CD14-positive monocyte (primary cell): ENCODE measurements at regions not wholly inside any gene's neighbourhood (a gene's known extent, or its start where the extent isn't known, plus 50 kb on each side); places are given as distances from the start of the nearest gene placed in this dataset.

Source experiments
- DNase-seq, 3 donors: peaks; one replicate each; pipeline ENCODE4 v3.0.0-alpha.2; 2011 to 2022
- H2AFZ ChIP-seq: 2 replicates; pipeline ENCODE4 v1.6.0; 2012; ENCODE audit warnings: mild to moderate bottlenecking, low read depth, low read length, inconsistent platforms; ENCODE audit not compliant: insufficient read depth, poor library complexity, severe bottlenecking
- H3K27ac ChIP-seq, 2 donors: 1 replicate in 1 of 2; 2 replicates in 1 of 2; pipeline ENCODE4 v1.5.1; 2012 to 2013; ENCODE audit warnings: low read length in 2 of 2, control low read depth in 1 of 2, inconsistent platforms in 1 of 2, low read depth in 1 of 2, mild to moderate bottlenecking in 1 of 2
- H3K27me3 ChIP-seq, 2 donors: one replicate each; pipeline versions ENCODE4 v1.6.0 to v1.6.1; 2011 to 2013; ENCODE audit warnings: low read length in 2 of 2; ENCODE audit not compliant: control insufficient read depth in 2 of 2, insufficient read depth in 2 of 2
- H3K36me3 ChIP-seq, 2 donors: replicated peaks in 1 of 2; 1 replicate in 1 of 2; 2 replicates in 1 of 2; pipeline versions ENCODE4 v1.5.1 to v1.6.1; 2012 to 2013; ENCODE audit warnings: low read length in 2 of 2, control low read depth in 1 of 2, inconsistent platforms in 1 of 2, mild to moderate bottlenecking in 1 of 2; ENCODE audit not compliant: insufficient read depth in 2 of 2, control insufficient read depth in 1 of 2
- H3K4me1 ChIP-seq, 2 donors: 1 replicate in 1 of 2; 2 replicates in 1 of 2; pipeline versions ENCODE4 v1.5.1 to v1.6.1; 2012 to 2013; ENCODE audit warnings: low read length in 2 of 2, control low read depth in 1 of 2, inconsistent platforms in 1 of 2, mild to moderate bottlenecking in 1 of 2, moderate library complexity in 1 of 2; ENCODE audit not compliant: insufficient read depth in 2 of 2, control insufficient read depth in 1 of 2
- H3K4me2 ChIP-seq: replicated peaks from 2 replicates; pipeline ENCODE3; 2012; ENCODE audit warnings: low read length, moderate library complexity, mild to moderate bottlenecking; ENCODE audit not compliant: poor library complexity, severe bottlenecking; ENCODE audit errors: extremely low read depth
- H3K4me3 ChIP-seq, 3 experiments: fragments of 200-600 bp in 1 of 3; sonication (generic) in 1 of 3; replicated peaks in 1 of 3; 1 replicate in 2 of 3; 2 replicates in 1 of 3; pipeline ENCODE4 v1.5.1; 2011 to 2013; ENCODE audit warnings: low read length in 3 of 3, mild to moderate bottlenecking in 3 of 3, control low read depth in 2 of 3, low read depth in 2 of 3, inconsistent platforms in 1 of 3, moderate library complexity in 1 of 3
- H3K79me2 ChIP-seq: 2 replicates; pipeline ENCODE4 v1.6.0; 2012; ENCODE audit warnings: mild to moderate bottlenecking, control low read depth, inconsistent platforms, low read length, moderate library complexity; ENCODE audit not compliant: insufficient read depth
- H3K9ac ChIP-seq: 2 replicates; pipeline ENCODE4 v1.6.0; 2017; ENCODE audit warnings: low read length, mild to moderate bottlenecking; ENCODE audit not compliant: insufficient read depth, poor library complexity, severe bottlenecking
- H3K9me3 ChIP-seq, 2 donors: replicated peaks in 1 of 2; 1 replicate in 1 of 2; 2 replicates in 1 of 2; pipeline versions ENCODE4 v1.5.1 to v1.6.1; 2012 to 2013; ENCODE audit warnings: low read length in 2 of 2, control low read depth in 1 of 2; ENCODE audit not compliant: control insufficient read depth in 1 of 2, insufficient read depth in 1 of 2
- H4K20me1 ChIP-seq: 2 replicates; pipeline ENCODE4 v1.6.0; 2012; ENCODE audit warnings: mild to moderate bottlenecking, low read length, control low read depth, moderate library complexity; ENCODE audit not compliant: insufficient read depth
- H3K27ac Mint-ChIP-seq, 7 donors: one replicate each; pipeline ENCODE4 v1.8.0; 2020; ENCODE audit warnings: mild to moderate bottlenecking in 7 of 7, mixed read lengths in 7 of 7, moderate library complexity in 6 of 7, inconsistent platforms in 2 of 7
- H3K27me3 Mint-ChIP-seq, 3 donors: one replicate each; pipeline ENCODE4 v1.8.0; 2021 to 2022; ENCODE audit warnings: low read depth in 3 of 3, mild to moderate bottlenecking in 3 of 3, mixed read lengths in 3 of 3, moderate library complexity in 3 of 3, inconsistent platforms in 1 of 3
- H3K36me3 Mint-ChIP-seq, 2 donors: one replicate each; pipeline ENCODE4 v1.8.0; 2020; ENCODE audit warnings: mixed read lengths in 2 of 2, inconsistent platforms in 1 of 2, mild to moderate bottlenecking in 1 of 2
- H3K4me1 Mint-ChIP-seq: one replicate; pipeline ENCODE4 v1.8.0; 2020; ENCODE audit warnings: mild to moderate bottlenecking, mixed read lengths
- H3K4me3 Mint-ChIP-seq, 2 donors: one replicate each; pipeline ENCODE4 v1.8.0; 2020; ENCODE audit warnings: mild to moderate bottlenecking in 2 of 2, mixed read lengths in 2 of 2, moderate library complexity in 1 of 2
- H3K9me3 Mint-ChIP-seq, 7 donors: one replicate each; pipeline ENCODE4 v1.8.0; 2020 to 2022; ENCODE audit warnings: mixed read lengths in 7 of 7, mild to moderate bottlenecking in 6 of 7, moderate library complexity in 6 of 7, inconsistent platforms in 2 of 7
- CTCF ChIP-seq: fragments of 200-600 bp; IDR thresholded peaks from one replicate; pipeline ENCODE4 v1.8.0; 2022; ENCODE audit warnings: antibody characterized with exemption, mild to moderate bottlenecking
- WGBS: methylation state at CpG from one replicate; pipeline ENCODE4 v1.1.5; 2013; ENCODE audit warnings: missing lambda C conversion rate; ENCODE audit not compliant: insufficient coverage; 5-methylcytosine and 5-hydroxymethylcytosine counted together
- intact Hi-C, 2 donors: fragments of 100-400 bp; cut with micrococcal nuclease; formaldehyde crosslinking; loops; one replicate each; pipeline versions ENCODE4 v1.15.0 to v1.15.1; 2023

- Mint-ChIP-seq H3K36me3 (no peaks in the 10 kb centered on the region), H3K27ac (no peak overlapping the region), H3K27me3 (peaks cover 2 to 4% (median 3%) of the 10 kb centered on the region in 3 donors), H3K4me3 (peak overlapping the region in 1 of 2 donors; percentile 16), H3K4me1 (no peaks in the 10 kb centered on the region), H3K9me3 (no peaks in the 10 kb centered on the region)
- WGBS: 37% methylated on average over 8 of the region's 9 CpGs
- no peaks in the 10 kb centered on the region for H3K4me1 ChIP-seq
- H3K9me3 ChIP-seq: no peaks in the 10 kb centered on the region
- no peaks in the 10 kb centered on the region for H4K20me1 ChIP-seq
- no peak overlapping the region for H3K9ac ChIP-seq
- H3K79me2 ChIP-seq: no peaks in the 10 kb centered on the region
- H3K4me3 ChIP-seq: no peak overlapping the region
- H3K27me3 ChIP-seq: no peaks in the 10 kb centered on the region
- no peak overlapping the region for H2AFZ ChIP-seq
- no peak for DNase-seq
- H3K27ac ChIP-seq: no peak overlapping the region
- H3K4me2 ChIP-seq: no peak overlapping the region
- H3K36me3 ChIP-seq: no peaks in the 10 kb centered on the region
- TF ChIP-seq CTCF: no peak
- intact Hi-C loops: no loop called here
These were observed 169.1 kb downstream of the CAAP1 start for GRCh38 chr9:26723486-26723885.

DNA sequence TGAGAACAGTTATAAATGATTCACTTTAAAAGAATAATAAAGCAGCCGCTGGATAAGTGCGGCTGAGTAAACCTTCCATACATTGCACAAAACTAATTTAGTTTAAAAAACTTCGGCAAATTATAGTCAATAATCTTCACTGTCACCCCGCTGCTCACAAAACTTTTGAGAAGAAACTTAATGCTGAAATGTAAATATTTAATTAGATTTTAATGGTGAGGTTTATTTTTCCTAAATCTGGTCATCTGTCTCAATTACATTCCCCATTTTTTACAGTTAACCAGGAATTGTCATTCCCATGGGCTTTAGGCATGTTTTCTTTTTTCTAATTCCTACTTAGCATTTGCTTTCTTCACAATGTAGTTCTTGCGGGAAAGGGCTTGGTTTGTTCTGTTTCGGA is 169.8 kb downstream of the CAAP1 start:
- WGBS: no CpG with 5 or more reads among the region's 6 CpGs
- H3K4me1 Mint-ChIP-seq: no peaks in the 10 kb centered on the region
- Histone ChIP-seq H3K27ac (no peak overlapping the region), H2AFZ (no peak overlapping the region), H3K9me3 (no peaks in the 10 kb centered on the region), H3K79me2 (no peaks in the 10 kb centered on the region), H4K20me1 (no peaks in the 10 kb centered on the region), H3K36me3 (no peaks in the 10 kb centered on the region), H3K27me3 (no peaks in the 10 kb centered on the region), H3K4me2 (no peak overlapping the region), H3K9ac (no peak overlapping the region), H3K4me1 (no peaks in the 10 kb centered on the region), H3K4me3 (no peak overlapping the region)
- H3K27me3 Mint-ChIP-seq: peaks cover 2 to 4% (median 3%) of the 10 kb centered on the region in 3 donors
- intact Hi-C loops: no loop called here
- DNase-seq: no peak
- no peak overlapping the region for H3K4me3 Mint-ChIP-seq
- H3K36me3 Mint-ChIP-seq: no peaks in the 10 kb centered on the region
- no peak for TF ChIP-seq CTCF
- H3K9me3 Mint-ChIP-seq: no peaks in the 10 kb centered on the region
- no peak overlapping the region for H3K27ac Mint-ChIP-seq
